ENCODE measurements at regions not wholly inside any gene's neighbourhood (a gene's known extent, or its start where the extent isn't known, plus 50 kb on each side); places are given as distances from the start of the nearest gene placed in this dataset.

GRCh38 chr4:34771632-34772031 lies 1472.7 kb downstream of the ARAP2 start:
- 78% methylated on average over 8 of the region's 8 CpGs for WGBS
- Histone ChIP-seq H3K27me3 (replicated peaks; ENCODE audit: insufficient read depth) (no peaks in the 10 kb centered on the region), H3K36me3 (no peaks in the 10 kb centered on the region), H3K9me3 (no peaks in the 10 kb centered on the region), H3K4me3 (no peak overlapping the region), H3K4me1 (replicated peaks) (no peaks in the 10 kb centered on the region), H3K27ac (no peak overlapping the region)
- intact Hi-C loops (cut with DNase I): no loop called here
- no peak for DNase-seq (ENCODE audit: low spot score)
- TF ChIP-seq CTCF (IDR thresholded peaks at IDR 0.05): no peak
- TF ChIP-seq POLR2AphosphoS5 (IDR thresholded peaks at IDR 0.05): no peak
- TF ChIP-seq POLR2A (IDR thresholded peaks at IDR 0.05): no peak

GRCh38 chr4:34790131-34790530 lies 1454.2 kb downstream of the ARAP2 start:
- H3K27ac ChIP-seq: no peak overlapping the region
- no peaks in the 10 kb centered on the region for H3K9me3 ChIP-seq
- WGBS: 37% methylated on average over 2 of the region's 2 CpGs
- TF ChIP-seq CTCF (IDR thresholded peaks at IDR 0.05) (no peak), POLR2AphosphoS5 (IDR thresholded peaks at IDR 0.05) (no peak), POLR2A (IDR thresholded peaks at IDR 0.05) (no peak)
- intact Hi-C loops (cut with DNase I): no loop called here
- no peak for DNase-seq (ENCODE audit: low spot score)
- H3K4me3 ChIP-seq: no peak overlapping the region
- no peaks in the 10 kb centered on the region for H3K4me1 ChIP-seq (replicated peaks)
- H3K27me3 ChIP-seq (replicated peaks; ENCODE audit: insufficient read depth): no peaks in the 10 kb centered on the region
- H3K36me3 ChIP-seq: no peaks in the 10 kb centered on the region

GRCh38 chr4:34791209-34791608 lies 1453.1 kb downstream of the ARAP2 start:
- no peak overlapping the region for H3K4me3 ChIP-seq
- H3K9me3 ChIP-seq: no peaks in the 10 kb centered on the region
- WGBS: 86% methylated on average over 2 of the region's 2 CpGs
- H3K27me3 ChIP-seq (replicated peaks; ENCODE audit: insufficient read depth): no peaks in the 10 kb centered on the region
- intact Hi-C loops (cut with DNase I): no loop called here
- no peaks in the 10 kb centered on the region for H3K4me1 ChIP-seq (replicated peaks)
- no peaks in the 10 kb centered on the region for H3K36me3 ChIP-seq
- no peak for DNase-seq (ENCODE audit: low spot score)
- no peak for TF ChIP-seq POLR2A (IDR thresholded peaks at IDR 0.05)
- TF ChIP-seq POLR2AphosphoS5 (IDR thresholded peaks at IDR 0.05): no peak
- TF ChIP-seq CTCF (IDR thresholded peaks at IDR 0.05): no peak
- no peak overlapping the region for H3K27ac ChIP-seq

GRCh38 chr4:34800953-34801352 lies 1443.4 kb downstream of the ARAP2 start:
- Histone ChIP-seq H3K36me3 (no peaks in the 10 kb centered on the region), H3K4me1 (replicated peaks) (no peaks in the 10 kb centered on the region), H3K27me3 (replicated peaks; ENCODE audit: insufficient read depth) (no peaks in the 10 kb centered on the region), H3K4me3 (no peak overlapping the region), H3K27ac (no peak overlapping the region), H3K9me3 (no peaks in the 10 kb centered on the region)
- 73% methylated on average over 1 of the region's 1 CpG for WGBS
- TF ChIP-seq POLR2AphosphoS5 (IDR thresholded peaks at IDR 0.05) (no peak), POLR2A (IDR thresholded peaks at IDR 0.05) (no peak), CTCF (IDR thresholded peaks at IDR 0.05) (no peak)
- DNase-seq (ENCODE audit: low spot score): no peak
- intact Hi-C loops (cut with DNase I): no loop called here

- WGBS: 77% methylated on average over 3 of the region's 3 CpGs
- TF ChIP-seq POLR2A (IDR thresholded peaks at IDR 0.05) (no peak), POLR2AphosphoS5 (IDR thresholded peaks at IDR 0.05) (no peak), CTCF (IDR thresholded peaks at IDR 0.05) (no peak)
- Histone ChIP-seq H3K27me3 (replicated peaks; ENCODE audit: insufficient read depth) (no peaks in the 10 kb centered on the region), H3K27ac (no peak overlapping the region), H3K36me3 (no peaks in the 10 kb centered on the region), H3K9me3 (no peaks in the 10 kb centered on the region), H3K4me1 (replicated peaks) (no peaks in the 10 kb centered on the region), H3K4me3 (no peak overlapping the region)
- DNase-seq (ENCODE audit: low spot score): no peak
- intact Hi-C loops (cut with DNase I): no loop called here
These were observed 1430.0 kb downstream of the ARAP2 start for GRCh38 chr4:34814266-34814665.
